BJ (cell line): ENCODE measurements at regions not wholly inside any gene's neighbourhood (a gene's known extent, or its start where the extent isn't known, plus 50 kb on each side); places are given as distances from the start of the nearest gene placed in this dataset.

Source experiments
- CTCF ChIA-PET: fragments of 350-600 bp; formaldehyde crosslinking; extraction: SDS; loops from one replicate; lab custom pipeline; 2021; ENCODE audit warnings: antibody characterized with exemption, inconsistent platforms; lab: Yijun Ruan, JAX
- POLR2A ChIA-PET: fragments of 300-600 bp; sonication (Branson Sonifier 250); formaldehyde crosslinking; extraction: SDS; loops from one replicate; lab custom pipeline; 2021; ENCODE audit warnings: antibody characterized with exemption; lab: Charles Lee
- DNase-seq: peaks from one replicate; pipeline ENCODE4 v3.0.0-alpha.2; 2011; ENCODE audit warnings: low read depth
- H3K27me3 ChIP-seq: 2 replicates; pipeline ENCODE4 v1.6.0; 2011; ENCODE audit warnings: low read length; ENCODE audit not compliant: control insufficient read depth, insufficient read depth
- H3K36me3 ChIP-seq: 2 replicates; pipeline ENCODE4 v1.5.1; 2011; ENCODE audit warnings: low read length; ENCODE audit not compliant: control insufficient read depth, insufficient read depth
- H3K4me3 ChIP-seq: 2 replicates; pipeline ENCODE4 v1.5.1; 2011; ENCODE audit warnings: low read depth, mild to moderate bottlenecking, control low read depth, low read length
- CTCF ChIP-seq: IDR thresholded peaks from 2 replicates; pipeline ENCODE4 v1.5.1; 2011; ENCODE audit warnings: low read depth, mild to moderate bottlenecking, control low read depth, inconsistent platforms, low read length, moderate library complexity; ENCODE audit not compliant: insufficient read depth

- DNase-seq, result no peak
- Histone ChIP-seq H3K27me3 (no peaks in the 10 kb centered on the region), H3K4me3 (no peak overlapping the region), H3K36me3 (no peaks in the 10 kb centered on the region)
- ChIA-PET CTCF (no interaction called here), POLR2A (no interaction called here)
- no peak for TF ChIP-seq CTCF
Observed at GRCh38 chr4:79224777-79225104, 101.1 kb downstream of the NAA11 start.

GRCh38 chr4:79223993-79224776 is 101.7 kb downstream of the NAA11 start:
- CTCF ChIA-PET, result no interaction called here
- no peak for DNase-seq
- Histone ChIP-seq H3K27me3 (no peaks in the 10 kb centered on the region), H3K36me3 (no peaks in the 10 kb centered on the region), H3K4me3 (no peak overlapping the region)
- POLR2A ChIA-PET, result no interaction called here
- TF ChIP-seq CTCF, result no peak

GRCh38 chr4:79217025-79217424 is 108.8 kb downstream of the NAA11 start:
- no peaks in the 10 kb centered on the region for H3K36me3 ChIP-seq
- TF ChIP-seq CTCF, result no peak
- H3K27me3 ChIP-seq, result no peaks in the 10 kb centered on the region
- CTCF ChIA-PET, result no interaction called here
- no peak overlapping the region for H3K4me3 ChIP-seq
- no peak for DNase-seq
- POLR2A ChIA-PET, result no interaction called here

- ChIA-PET POLR2A (no interaction called here), CTCF (no interaction called here)
- Histone ChIP-seq H3K27me3 (no peaks in the 10 kb centered on the region), H3K4me3 (no peak overlapping the region), H3K36me3 (no peaks in the 10 kb centered on the region)
- no peak for DNase-seq
- TF ChIP-seq CTCF, result no peak
Observed at GRCh38 chr4:79213702-79214101, 112.2 kb downstream of the NAA11 start.

- TF ChIP-seq CTCF, result no peak
- ChIA-PET CTCF (no interaction called here), POLR2A (no interaction called here)
- no peak for DNase-seq
- H3K4me3 ChIP-seq, result no peak overlapping the region
- no peaks in the 10 kb centered on the region for H3K36me3 ChIP-seq
- H3K27me3 ChIP-seq, result no peaks in the 10 kb centered on the region
Observed at GRCh38 chr4:79213010-79213409, 112.9 kb downstream of the NAA11 start.
